GM12878 (cell line): ENCODE measurements at regions not wholly inside any gene's neighbourhood (a gene's known extent, or its start where the extent isn't known, plus 50 kb on each side); places are given as distances from the start of the nearest gene placed in this dataset.

Experiments
- ATAC-seq: fragments of 200-7000 bp; cut with Tn5 transposase; 3 replicates; pipeline ENCODE4 v1.9.1; 2020; ENCODE audit warnings: mild to moderate bottlenecking, moderate library complexity
- BruUV-seq: library from RNA; stranded (reverse); fragments of 400-500 nt; replicated peaks from 2 replicates; lab custom pipeline; 2021; lab: Mats Ljungman, UMichigan
- CTCF ChIA-PET: fragments of 300-600 bp; sonication (Branson Sonifier 250); formaldehyde crosslinking; extraction: SDS; loops from one replicate; lab custom pipeline; 2021; ENCODE audit warnings: inconsistent platforms; lab: Yijun Ruan, JAX
- POLR2A ChIA-PET: fragments of 350-600 bp; formaldehyde crosslinking; extraction: SDS; loops from one replicate; lab custom pipeline; 2021; ENCODE audit warnings: inconsistent platforms; lab: Charles Lee
- RAD21 ChIA-PET: fragments of 300-600 bp; sonication (Branson Sonifier 250); formaldehyde crosslinking; loops from one replicate; lab custom pipeline; 2023; ENCODE audit warnings: antibody characterized with exemption; ENCODE audit not compliant: unreplicated experiment; lab: Charles Lee
- SMC1A ChIA-PET: fragments of 300-600 bp; sonication (Branson Sonifier 250); formaldehyde crosslinking; loops from one replicate; lab custom pipeline; 2023; ENCODE audit not compliant: unreplicated experiment, uncharacterized antibody; lab: Charles Lee
- DNase-seq: peaks from one replicate; pipeline ENCODE4 v3.0.0-alpha.2; 2011; ENCODE audit warnings: low read depth, low spot score
- FAIRE-seq: peaks from 3 replicates; lab custom pipeline; 2011; peaks lifted over from hg19 to GRCh38; lab: Jason Lieb, UNC
- H2AFZ ChIP-seq: 2 replicates; pipeline ENCODE4 v1.6.0; 2011; ENCODE audit warnings: low read depth, low read length, control low read depth; ENCODE audit not compliant: control insufficient read depth
- H3K27ac ChIP-seq: 2 replicates; pipeline ENCODE4 v1.5.1; 2011; ENCODE audit warnings: control low read depth; ENCODE audit not compliant: control insufficient read depth, insufficient read depth
- H3K27me3 ChIP-seq, 2 experiments: replicated peaks in 1 of 2; 2 replicates each; pipeline versions ENCODE4 v1.6.0 to v1.6.1; 2011; ENCODE audit warnings: low read length in 1 of 2; ENCODE audit not compliant: control insufficient read depth in 2 of 2, insufficient read depth in 2 of 2
- H3K36me3 ChIP-seq, 2 experiments: 2 replicates each; pipeline ENCODE4 v1.5.1; 2011; ENCODE audit warnings: low read length in 1 of 2; ENCODE audit not compliant: control insufficient read depth in 2 of 2, insufficient read depth in 2 of 2
- H3K4me1 ChIP-seq: 2 replicates; pipeline ENCODE4 v1.6.1; 2011; ENCODE audit warnings: mild to moderate bottlenecking, low read length, moderate library complexity, mixed read lengths; ENCODE audit not compliant: control insufficient read depth, insufficient read depth
- H3K4me2 ChIP-seq: 2 replicates; pipeline ENCODE4 v1.6.0; 2011; ENCODE audit warnings: control low read depth; ENCODE audit not compliant: control insufficient read depth, insufficient read depth
- H3K4me3 ChIP-seq: fragments of 200-600 bp; sonication (generic); 2 replicates; pipeline ENCODE4 v1.5.1; 2016
- H3K79me2 ChIP-seq: 2 replicates; pipeline ENCODE4 v1.6.0; 2011; ENCODE audit warnings: low read length; ENCODE audit not compliant: control insufficient read depth, insufficient read depth
- H3K9ac ChIP-seq: 2 replicates; pipeline ENCODE4 v1.8.0; 2011; ENCODE audit warnings: low read length, control low read depth, mixed read lengths; ENCODE audit not compliant: control insufficient read depth, insufficient read depth
- H3K9me3 ChIP-seq: replicated peaks from 3 replicates; pipeline ENCODE4 v1.5.1; 2011; ENCODE audit warnings: mild to moderate bottlenecking, low read length; ENCODE audit not compliant: control insufficient read depth, insufficient read depth
- H4K20me1 ChIP-seq: 2 replicates; pipeline ENCODE4 v1.6.0; 2011; ENCODE audit not compliant: control insufficient read depth, insufficient read depth
- CREB1 ChIP-seq: IDR thresholded peaks from 2 replicates; pipeline ENCODE4 v1.6.1; 2012; ENCODE audit warnings: low read depth, mild to moderate bottlenecking, inconsistent platforms
- EGR1 ChIP-seq, 2 experiments: IDR thresholded peaks; 1 replicate in 1 of 2; 2 replicates in 1 of 2; pipeline ENCODE4 v1.6.1; 2011 to 2012; ENCODE audit warnings: low read depth in 2 of 2, low read length in 2 of 2, borderline replicate concordance in 1 of 2, mild to moderate bottlenecking in 1 of 2, moderate library complexity in 1 of 2
- FOXK2 ChIP-seq: fragments of 450-650 bp; IDR thresholded peaks from 2 replicates; pipeline ENCODE4 v1.6.1; 2017; ENCODE audit warnings: mild to moderate bottlenecking, moderate library complexity
- GABPA ChIP-seq: IDR thresholded peaks from 2 replicates; pipeline ENCODE4 v1.6.1; 2014; ENCODE audit warnings: antibody characterized with exemption, low read depth, mild to moderate bottlenecking, inconsistent platforms
- HDAC2 ChIP-seq: fragments of 200-600 bp; sonication (generic); IDR thresholded peaks from 2 replicates; pipeline ENCODE4 v1.6.1; 2017
- JUND ChIP-seq: IDR thresholded peaks from 2 replicates; pipeline ENCODE4 v1.6.1; 2012; ENCODE audit warnings: low read depth, mild to moderate bottlenecking, low read length, improper control_type of control experiment, moderate library complexity
- NFIC ChIP-seq: IDR thresholded peaks from 2 replicates; pipeline ENCODE4 v1.6.1; 2012; ENCODE audit warnings: low read depth, mild to moderate bottlenecking, inconsistent platforms, low read length, moderate library complexity
- RB1 ChIP-seq: fragments of 450-650 bp; formaldehyde crosslinking; IDR thresholded peaks from 2 replicates; pipeline ENCODE4 v1.6.1; 2017; ENCODE audit warnings: mild to moderate bottlenecking, borderline replicate concordance
- RELA ChIP-seq: fragments of 450-650 bp; IDR thresholded peaks from 2 replicates; pipeline ENCODE4 v1.8.0; 2014; ENCODE audit warnings: borderline replicate concordance; ENCODE audit not compliant: partially characterized antibody
- SIX5 ChIP-seq: IDR thresholded peaks from 2 replicates; pipeline ENCODE4 v1.6.1; 2011; ENCODE audit warnings: mild to moderate bottlenecking, low read depth, low read length, moderate library complexity; ENCODE audit not compliant: severe bottlenecking
- SMAD1 ChIP-seq: fragments of 450-650 bp; IDR thresholded peaks from 2 replicates; pipeline ENCODE4 v1.6.1; 2018; ENCODE audit warnings: mild to moderate bottlenecking, low read depth; ENCODE audit not compliant: partially characterized antibody
- SUPT20H ChIP-seq: IDR thresholded peaks from 2 replicates; pipeline ENCODE4 v1.6.1; 2011; ENCODE audit warnings: low read depth, mild to moderate bottlenecking, low read length, moderate library complexity, borderline replicate concordance; ENCODE audit not compliant: control insufficient read depth
- TCF12 ChIP-seq: IDR thresholded peaks from 2 replicates; pipeline ENCODE4 v1.6.1; 2011; ENCODE audit warnings: low read depth, mild to moderate bottlenecking, low read length
- TCF3 ChIP-seq: IDR thresholded peaks from 2 replicates; pipeline ENCODE4 v1.6.1; 2012; ENCODE audit warnings: low read depth, mild to moderate bottlenecking, low read length, borderline replicate concordance; ENCODE audit not compliant: insufficient read depth
- WGBS: methylation state at CpG from one replicate; pipeline ENCODE4 v1.1.6; 2016; ENCODE audit warnings: low lambda C conversion rate; ENCODE audit not compliant: insufficient replicate concordance, insufficient coverage; ENCODE audit errors: missing lambda C conversion rate; 5-methylcytosine and 5-hydroxymethylcytosine counted together
- in situ Hi-C: fragments of 300-500 bp; cut with MboI; formaldehyde crosslinking; loops from 9 replicates; pipeline ENCODE4 v1.14.3; 2018; ENCODE audit warnings: mixed read lengths
- intact Hi-C: fragments of 100-400 bp; cut with micrococcal nuclease; formaldehyde crosslinking; loops from one replicate; pipeline ENCODE4 v1.14.2; 2022; ENCODE audit not compliant: unreplicated experiment
- TF ChIP-seq, protein P1 (sequence below): IDR thresholded peaks from 2 replicates; pipeline ENCODE4 v1.6.1; 2012; ENCODE audit warnings: low read depth, low read length, improper control_type of control experiment
- TF ChIP-seq, protein P2 (sequence below), 3 experiments: IDR thresholded peaks in 2 of 3; conservative IDR thresholded peaks in 1 of 3; 2 replicates each; pipeline ENCODE4 v1.5.1; 2011; ENCODE audit warnings: low read depth in 3 of 3, low read length in 3 of 3, mild to moderate bottlenecking in 3 of 3, control low read depth in 2 of 3, moderate library complexity in 2 of 3, inconsistent platforms in 1 of 3, mixed read lengths in 1 of 3; ENCODE audit not compliant: control insufficient read depth in 2 of 3, insufficient read depth in 1 of 3; ENCODE audit errors: extremely low read depth in 1 of 3
- TF ChIP-seq, protein P3 (sequence below): fragments of 450-650 bp; IDR thresholded peaks from 2 replicates; pipeline ENCODE4 v1.6.1; 2018; ENCODE audit warnings: mild to moderate bottlenecking, low read depth, moderate library complexity; ENCODE audit not compliant: partially characterized antibody

- no peaks in the 10 kb centered on the region for H3K79me2 ChIP-seq
- H3K4me2 ChIP-seq: no peak overlapping the region
- FAIRE-seq (no peak), DNase-seq (no peak), ATAC-seq (no peak)
- ChIA-PET CTCF (interaction anchor here (0.6 kb wide), 1 partner anchor 257 kb away, joined by 3 read pairs; no protein-coding TSS in a partner anchor), SMC1A (interaction anchor here (0.7 kb wide), 1 partner anchor 14 kb away, joined by 4 read pairs; no protein-coding TSS in a partner anchor), POLR2A (no interaction called here), RAD21 (no interaction called here)
- no peak overlapping the region for H2AFZ ChIP-seq
- no peak for TF ChIP-seq GABPA
- no peak for TF ChIP-seq TCF12
- TF ChIP-seq FOXK2: no peak
- TF ChIP-seq, protein P1, sequence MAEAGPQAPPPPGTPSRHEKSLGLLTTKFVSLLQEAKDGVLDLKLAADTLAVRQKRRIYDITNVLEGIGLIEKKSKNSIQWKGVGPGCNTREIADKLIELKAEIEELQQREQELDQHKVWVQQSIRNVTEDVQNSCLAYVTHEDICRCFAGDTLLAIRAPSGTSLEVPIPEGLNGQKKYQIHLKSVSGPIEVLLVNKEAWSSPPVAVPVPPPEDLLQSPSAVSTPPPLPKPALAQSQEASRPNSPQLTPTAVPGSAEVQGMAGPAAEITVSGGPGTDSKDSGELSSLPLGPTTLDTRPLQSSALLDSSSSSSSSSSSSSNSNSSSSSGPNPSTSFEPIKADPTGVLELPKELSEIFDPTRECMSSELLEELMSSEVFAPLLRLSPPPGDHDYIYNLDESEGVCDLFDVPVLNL: no peak
- TF ChIP-seq JUND: no peak
- TF ChIP-seq TCF3: no peak
- TF ChIP-seq, protein P2, sequence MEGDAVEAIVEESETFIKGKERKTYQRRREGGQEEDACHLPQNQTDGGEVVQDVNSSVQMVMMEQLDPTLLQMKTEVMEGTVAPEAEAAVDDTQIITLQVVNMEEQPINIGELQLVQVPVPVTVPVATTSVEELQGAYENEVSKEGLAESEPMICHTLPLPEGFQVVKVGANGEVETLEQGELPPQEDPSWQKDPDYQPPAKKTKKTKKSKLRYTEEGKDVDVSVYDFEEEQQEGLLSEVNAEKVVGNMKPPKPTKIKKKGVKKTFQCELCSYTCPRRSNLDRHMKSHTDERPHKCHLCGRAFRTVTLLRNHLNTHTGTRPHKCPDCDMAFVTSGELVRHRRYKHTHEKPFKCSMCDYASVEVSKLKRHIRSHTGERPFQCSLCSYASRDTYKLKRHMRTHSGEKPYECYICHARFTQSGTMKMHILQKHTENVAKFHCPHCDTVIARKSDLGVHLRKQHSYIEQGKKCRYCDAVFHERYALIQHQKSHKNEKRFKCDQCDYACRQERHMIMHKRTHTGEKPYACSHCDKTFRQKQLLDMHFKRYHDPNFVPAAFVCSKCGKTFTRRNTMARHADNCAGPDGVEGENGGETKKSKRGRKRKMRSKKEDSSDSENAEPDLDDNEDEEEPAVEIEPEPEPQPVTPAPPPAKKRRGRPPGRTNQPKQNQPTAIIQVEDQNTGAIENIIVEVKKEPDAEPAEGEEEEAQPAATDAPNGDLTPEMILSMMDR (IDR thresholded peaks at IDR 0.05 in 2 of 3, conservative IDR thresholded peaks at IDR 0.05 in 1 of 3; ENCODE audit: control insufficient read depth in 2 of 3, extremely low read depth in 1 of 3, insufficient read depth in 1 of 3, low read depth in 3 of 3, low read length in 3 of 3): no peak
- TF ChIP-seq SIX5: no peak
- no peak for TF ChIP-seq SUPT20H
- TF ChIP-seq RELA: no peak
- TF ChIP-seq HDAC2: no peak
- TF ChIP-seq NFIC: no peak
- TF ChIP-seq SMAD1: no peak
- no peak for TF ChIP-seq EGR1 (IDR thresholded peaks at IDR 0.05; ENCODE audit: borderline replicate concordance in 1 of 2, low read depth in 2 of 2, low read length in 2 of 2)
- no peak for TF ChIP-seq CREB1
- TF ChIP-seq, protein P3, sequence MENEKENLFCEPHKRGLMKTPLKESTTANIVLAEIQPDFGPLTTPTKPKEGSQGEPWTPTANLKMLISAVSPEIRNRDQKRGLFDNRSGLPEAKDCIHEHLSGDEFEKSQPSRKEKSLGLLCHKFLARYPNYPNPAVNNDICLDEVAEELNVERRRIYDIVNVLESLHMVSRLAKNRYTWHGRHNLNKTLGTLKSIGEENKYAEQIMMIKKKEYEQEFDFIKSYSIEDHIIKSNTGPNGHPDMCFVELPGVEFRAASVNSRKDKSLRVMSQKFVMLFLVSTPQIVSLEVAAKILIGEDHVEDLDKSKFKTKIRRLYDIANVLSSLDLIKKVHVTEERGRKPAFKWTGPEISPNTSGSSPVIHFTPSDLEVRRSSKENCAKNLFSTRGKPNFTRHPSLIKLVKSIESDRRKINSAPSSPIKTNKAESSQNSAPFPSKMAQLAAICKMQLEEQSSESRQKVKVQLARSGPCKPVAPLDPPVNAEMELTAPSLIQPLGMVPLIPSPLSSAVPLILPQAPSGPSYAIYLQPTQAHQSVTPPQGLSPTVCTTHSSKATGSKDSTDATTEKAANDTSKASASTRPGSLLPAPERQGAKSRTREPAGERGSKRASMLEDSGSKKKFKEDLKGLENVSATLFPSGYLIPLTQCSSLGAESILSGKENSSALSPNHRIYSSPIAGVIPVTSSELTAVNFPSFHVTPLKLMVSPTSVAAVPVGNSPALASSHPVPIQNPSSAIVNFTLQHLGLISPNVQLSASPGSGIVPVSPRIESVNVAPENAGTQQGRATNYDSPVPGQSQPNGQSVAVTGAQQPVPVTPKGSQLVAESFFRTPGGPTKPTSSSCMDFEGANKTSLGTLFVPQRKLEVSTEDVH: no peak
- no peak for TF ChIP-seq RB1
- H3K27ac ChIP-seq: no peak overlapping the region
- H3K27me3 ChIP-seq: no peaks in the 10 kb centered on the region
- BruUV-seq: no TSS peak
- H3K4me1 ChIP-seq: no peaks in the 10 kb centered on the region
- WGBS: 96% methylated on average over 1 of the region's 1 CpG
- no peaks in the 10 kb centered on the region for H3K36me3 ChIP-seq
- intact Hi-C loops (no loop called here), in situ Hi-C loops (no loop called here)
- no peak overlapping the region for H3K9ac ChIP-seq
- no peaks in the 10 kb centered on the region for H4K20me1 ChIP-seq
- H3K4me3 ChIP-seq: no peak overlapping the region
- no peaks in the 10 kb centered on the region; the same call in none of the 3 replicates for H3K9me3 ChIP-seq
These were observed 95.1 kb upstream of the MBNL1 start for GRCh38 chr3:152173627-152174026.
